GM12878 (cell line): ENCODE measurements at regions not wholly inside any gene's neighbourhood (a gene's known extent, or its start where the extent isn't known, plus 50 kb on each side); places are given as distances from the start of the nearest gene placed in this dataset.

Experiments used
- BACH1 ChIP-seq: fragments of 450-650 bp; IDR thresholded peaks from 2 replicates; pipeline ENCODE4 v1.6.1; 2017; ENCODE audit warnings: mild to moderate bottlenecking, borderline replicate concordance
- FOXM1 ChIP-seq: IDR thresholded peaks from 2 replicates; pipeline ENCODE4 v1.6.1; 2012; ENCODE audit warnings: low read depth, mild to moderate bottlenecking, inconsistent platforms, low read length, moderate library complexity
- HDGF ChIP-seq: fragments of 450-650 bp; IDR thresholded peaks from 2 replicates; pipeline ENCODE4 v1.6.1; 2016; ENCODE audit warnings: antibody characterized with exemption
- IKZF1 ChIP-seq: fragments of 450-650 bp; conservative IDR thresholded peaks from 2 replicates; pipeline ENCODE4 v1.6.1; 2017; ENCODE audit warnings: antibody characterized with exemption, mild to moderate bottlenecking
- JUNB ChIP-seq: IDR thresholded peaks from 2 replicates; pipeline ENCODE4 v1.6.1; 2016; ENCODE audit warnings: antibody characterized with exemption, mild to moderate bottlenecking
- MTA3 ChIP-seq: IDR thresholded peaks from 2 replicates; pipeline ENCODE4 v1.6.1; 2012; ENCODE audit warnings: low read length, inconsistent platforms, borderline replicate concordance
- MYC ChIP-seq: IDR thresholded peaks from 2 replicates; pipeline ENCODE4 v1.6.1; 2011; ENCODE audit warnings: mild to moderate bottlenecking, low read length, moderate library complexity, inconsistent platforms; ENCODE audit not compliant: insufficient read depth, insufficient replicate concordance, insufficient read length, severe bottlenecking
- NR2F1 ChIP-seq: fragments of 450-650 bp; conservative IDR thresholded peaks from 2 replicates; pipeline ENCODE4 v1.6.1; 2017; ENCODE audit warnings: mild to moderate bottlenecking
- PAX5 ChIP-seq: IDR thresholded peaks from 2 replicates; pipeline ENCODE4 v1.6.1; 2011; ENCODE audit warnings: low read depth, low read length, borderline replicate concordance
- RCOR1 ChIP-seq: conservative IDR thresholded peaks from 2 replicates; pipeline ENCODE4 v1.6.1; 2012; ENCODE audit warnings: low read depth, low read length, improper control_type of control experiment
- RUNX3 ChIP-seq: IDR thresholded peaks from 2 replicates; pipeline ENCODE4 v1.6.1; 2012; ENCODE audit warnings: low read length, inconsistent platforms
- SP1 ChIP-seq: IDR thresholded peaks from one replicate; pipeline ENCODE4 v1.6.1; 2011; ENCODE audit warnings: low read depth, low read length
- TBL1XR1 ChIP-seq: IDR thresholded peaks from 2 replicates; pipeline ENCODE4 v1.6.1; 2012; ENCODE audit warnings: low read depth, low read length, improper control_type of control experiment
- TCF7 ChIP-seq: IDR thresholded peaks from 2 replicates; pipeline ENCODE4 v1.6.1; 2014; ENCODE audit warnings: antibody characterized with exemption, borderline replicate concordance
- TF ChIP-seq, protein P1 (sequence below): fragments of 450-650 bp; formaldehyde crosslinking; IDR thresholded peaks from 2 replicates; pipeline ENCODE4 v1.4.0; 2020; ENCODE audit warnings: mild to moderate bottlenecking, moderate library complexity
- TF ChIP-seq, protein P2 (sequence below): IDR thresholded peaks from 2 replicates; pipeline ENCODE4 v1.6.1; 2012; ENCODE audit warnings: low read length, inconsistent platforms

GRCh38 chr1:38585460-38585859 lies 274.1 kb downstream of the RRAGC start (continued):
- TF ChIP-seq BACH1: no peak
- no peak for TF ChIP-seq NR2F1
- TF ChIP-seq PAX5: 0 out of 2 replicates have a peak, but pooled peaks have one; percentile 29
- TF ChIP-seq, protein P1, sequence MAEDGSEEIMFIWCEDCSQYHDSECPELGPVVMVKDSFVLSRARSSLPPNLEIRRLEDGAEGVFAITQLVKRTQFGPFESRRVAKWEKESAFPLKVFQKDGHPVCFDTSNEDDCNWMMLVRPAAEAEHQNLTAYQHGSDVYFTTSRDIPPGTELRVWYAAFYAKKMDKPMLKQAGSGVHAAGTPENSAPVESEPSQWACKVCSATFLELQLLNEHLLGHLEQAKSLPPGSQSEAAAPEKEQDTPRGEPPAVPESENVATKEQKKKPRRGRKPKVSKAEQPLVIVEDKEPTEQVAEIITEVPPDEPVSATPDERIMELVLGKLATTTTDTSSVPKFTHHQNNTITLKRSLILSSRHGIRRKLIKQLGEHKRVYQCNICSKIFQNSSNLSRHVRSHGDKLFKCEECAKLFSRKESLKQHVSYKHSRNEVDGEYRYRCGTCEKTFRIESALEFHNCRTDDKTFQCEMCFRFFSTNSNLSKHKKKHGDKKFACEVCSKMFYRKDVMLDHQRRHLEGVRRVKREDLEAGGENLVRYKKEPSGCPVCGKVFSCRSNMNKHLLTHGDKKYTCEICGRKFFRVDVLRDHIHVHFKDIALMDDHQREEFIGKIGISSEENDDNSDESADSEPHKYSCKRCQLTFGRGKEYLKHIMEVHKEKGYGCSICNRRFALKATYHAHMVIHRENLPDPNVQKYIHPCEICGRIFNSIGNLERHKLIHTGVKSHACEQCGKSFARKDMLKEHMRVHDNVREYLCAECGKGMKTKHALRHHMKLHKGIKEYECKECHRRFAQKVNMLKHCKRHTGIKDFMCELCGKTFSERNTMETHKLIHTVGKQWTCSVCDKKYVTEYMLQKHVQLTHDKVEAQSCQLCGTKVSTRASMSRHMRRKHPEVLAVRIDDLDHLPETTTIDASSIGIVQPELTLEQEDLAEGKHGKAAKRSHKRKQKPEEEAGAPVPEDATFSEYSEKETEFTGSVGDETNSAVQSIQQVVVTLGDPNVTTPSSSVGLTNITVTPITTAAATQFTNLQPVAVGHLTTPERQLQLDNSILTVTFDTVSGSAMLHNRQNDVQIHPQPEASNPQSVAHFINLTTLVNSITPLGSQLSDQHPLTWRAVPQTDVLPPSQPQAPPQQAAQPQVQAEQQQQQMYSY (CRISPR knock-in tag): no peak
- TF ChIP-seq, protein P2, sequence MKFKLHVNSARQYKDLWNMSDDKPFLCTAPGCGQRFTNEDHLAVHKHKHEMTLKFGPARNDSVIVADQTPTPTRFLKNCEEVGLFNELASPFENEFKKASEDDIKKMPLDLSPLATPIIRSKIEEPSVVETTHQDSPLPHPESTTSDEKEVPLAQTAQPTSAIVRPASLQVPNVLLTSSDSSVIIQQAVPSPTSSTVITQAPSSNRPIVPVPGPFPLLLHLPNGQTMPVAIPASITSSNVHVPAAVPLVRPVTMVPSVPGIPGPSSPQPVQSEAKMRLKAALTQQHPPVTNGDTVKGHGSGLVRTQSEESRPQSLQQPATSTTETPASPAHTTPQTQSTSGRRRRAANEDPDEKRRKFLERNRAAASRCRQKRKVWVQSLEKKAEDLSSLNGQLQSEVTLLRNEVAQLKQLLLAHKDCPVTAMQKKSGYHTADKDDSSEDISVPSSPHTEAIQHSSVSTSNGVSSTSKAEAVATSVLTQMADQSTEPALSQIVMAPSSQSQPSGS: no peak
- TF ChIP-seq TBL1XR1: no peak
- TF ChIP-seq MTA3: no peak
- TF ChIP-seq IKZF1: 0 out of 2 replicates have a peak, but pooled peaks have one; percentile 17
- no peak for TF ChIP-seq JUNB
- TF ChIP-seq MYC: no peak
- TF ChIP-seq RCOR1: no peak
- no peak for TF ChIP-seq SP1
- TF ChIP-seq TCF7: no peak
- no peak for TF ChIP-seq HDGF
- 0 out of 2 replicates have a peak, but pooled peaks have one; percentile 5 for TF ChIP-seq RUNX3
- TF ChIP-seq FOXM1: no peak
- TF ChIP-seq, all 136 proteins: peak for 7
